ENCODE measurements at regions not wholly inside any gene's neighbourhood (a gene's known extent, or its start where the extent isn't known, plus 50 kb on each side); places are given as distances from the start of the nearest gene placed in this dataset.
"Not testable (repeated sequence)": the region's sequence is repeated elsewhere in the genome, so short reads cannot be mapped to it uniquely, and the experiment has no call there.

DNA sequence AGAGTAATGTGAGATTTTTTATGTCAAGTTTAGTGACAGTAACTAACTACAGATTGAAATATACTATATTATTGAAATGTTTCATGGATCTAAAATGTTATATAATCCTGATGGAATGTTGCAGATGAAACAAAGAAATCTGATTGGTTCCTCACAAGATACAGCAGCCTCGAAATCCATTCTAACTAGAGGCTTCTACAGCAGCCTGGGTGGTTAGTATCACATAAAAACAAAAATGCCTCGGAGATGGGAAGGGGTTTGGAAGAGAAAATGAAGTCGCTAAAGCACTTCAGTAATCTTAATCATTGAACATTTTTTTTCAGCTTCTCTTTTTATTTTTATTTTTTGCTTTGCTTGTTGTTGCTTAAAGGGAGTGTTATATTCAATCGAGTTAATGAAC is 75.2 kb downstream of the TANC2 start:
- no peak overlapping the region for H3K4me3 ChIP-seq (ENCODE audit: low read depth, low read length)
- TF ChIP-seq, protein P1, sequence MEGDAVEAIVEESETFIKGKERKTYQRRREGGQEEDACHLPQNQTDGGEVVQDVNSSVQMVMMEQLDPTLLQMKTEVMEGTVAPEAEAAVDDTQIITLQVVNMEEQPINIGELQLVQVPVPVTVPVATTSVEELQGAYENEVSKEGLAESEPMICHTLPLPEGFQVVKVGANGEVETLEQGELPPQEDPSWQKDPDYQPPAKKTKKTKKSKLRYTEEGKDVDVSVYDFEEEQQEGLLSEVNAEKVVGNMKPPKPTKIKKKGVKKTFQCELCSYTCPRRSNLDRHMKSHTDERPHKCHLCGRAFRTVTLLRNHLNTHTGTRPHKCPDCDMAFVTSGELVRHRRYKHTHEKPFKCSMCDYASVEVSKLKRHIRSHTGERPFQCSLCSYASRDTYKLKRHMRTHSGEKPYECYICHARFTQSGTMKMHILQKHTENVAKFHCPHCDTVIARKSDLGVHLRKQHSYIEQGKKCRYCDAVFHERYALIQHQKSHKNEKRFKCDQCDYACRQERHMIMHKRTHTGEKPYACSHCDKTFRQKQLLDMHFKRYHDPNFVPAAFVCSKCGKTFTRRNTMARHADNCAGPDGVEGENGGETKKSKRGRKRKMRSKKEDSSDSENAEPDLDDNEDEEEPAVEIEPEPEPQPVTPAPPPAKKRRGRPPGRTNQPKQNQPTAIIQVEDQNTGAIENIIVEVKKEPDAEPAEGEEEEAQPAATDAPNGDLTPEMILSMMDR (IDR thresholded peaks at IDR 0.05; ENCODE audit: control insufficient read depth, extremely low read depth, insufficient read depth): no peak
- DNase-seq (ENCODE audit: low read depth): no peak

DNA sequence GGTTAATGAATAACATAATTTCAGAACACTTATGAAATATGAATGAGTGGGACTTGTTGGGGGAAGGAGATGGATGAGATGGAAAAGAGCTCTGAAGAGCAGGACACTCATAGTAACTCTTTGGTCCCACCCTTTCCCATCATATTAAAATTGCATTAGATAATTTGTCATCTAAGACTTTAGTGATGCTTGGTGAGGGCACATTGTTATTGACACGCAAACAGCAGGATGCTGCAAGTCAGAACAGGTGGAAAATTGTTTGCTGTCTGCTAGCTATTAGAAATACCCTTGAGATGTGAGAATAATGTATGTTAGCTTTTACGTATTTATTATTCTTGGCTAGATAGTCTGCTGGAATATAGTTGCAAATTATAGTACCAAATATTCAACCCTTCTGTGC is 75.7 kb downstream of the TANC2 start:
- H3K4me3 ChIP-seq (ENCODE audit: low read depth, low read length): no peak overlapping the region
- DNase-seq (ENCODE audit: low read depth): no peak
- TF ChIP-seq, protein P1 (IDR thresholded peaks at IDR 0.05; ENCODE audit: control insufficient read depth, extremely low read depth, insufficient read depth): no peak

DNA sequence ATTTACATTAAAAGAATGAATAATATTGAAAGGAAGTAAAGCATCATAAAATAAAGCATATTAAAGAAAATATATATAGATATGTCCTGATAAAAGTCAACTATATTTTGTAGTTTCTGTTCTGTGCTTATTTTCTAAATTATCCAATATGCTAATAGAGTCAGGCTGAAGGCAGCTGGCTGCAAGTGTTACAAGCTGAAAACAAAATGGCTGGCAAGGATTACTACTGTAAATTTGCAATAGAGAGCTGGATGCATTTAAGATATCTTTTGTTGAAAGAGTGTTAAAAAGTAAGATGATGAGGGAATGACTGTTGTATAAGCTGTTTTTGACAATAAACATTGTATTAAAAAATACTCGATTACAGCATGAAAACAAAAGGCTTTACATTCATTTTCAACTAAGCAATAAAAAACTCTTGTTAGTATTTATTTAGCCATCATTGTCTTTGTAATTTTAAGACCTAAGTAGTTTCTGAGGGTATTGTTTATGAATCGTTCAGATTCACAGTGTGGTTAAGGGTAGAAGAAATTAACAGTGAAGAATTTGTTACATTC is 76.3 kb downstream of the TANC2 start:
- DNase-seq (ENCODE audit: low read depth): no peak
- no peak overlapping the region for H3K4me3 ChIP-seq (ENCODE audit: low read depth, low read length)
- TF ChIP-seq, protein P1 (IDR thresholded peaks at IDR 0.05; ENCODE audit: control insufficient read depth, extremely low read depth, insufficient read depth): no peak

DNA sequence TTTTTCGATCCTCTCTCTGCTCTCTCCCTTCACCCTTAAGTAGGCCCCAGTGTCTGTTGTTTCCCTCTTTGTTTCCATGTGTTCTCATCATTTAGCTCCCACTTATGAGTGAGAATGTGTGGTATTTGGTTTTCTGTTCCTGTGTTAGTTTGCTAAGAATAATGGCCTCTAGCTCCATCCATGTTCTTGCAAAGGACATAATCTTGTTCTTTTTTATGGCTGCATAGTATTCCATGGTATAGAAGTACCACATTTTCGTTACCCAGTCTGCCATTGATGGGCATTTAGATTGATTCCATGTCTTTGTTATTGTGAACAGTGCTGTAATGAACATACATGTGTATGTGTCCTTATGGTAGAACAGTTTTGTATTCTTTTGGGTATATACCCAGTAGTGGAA is 91.5 kb downstream of the TANC2 start:
- not testable (repeated sequence) for H3K4me3 ChIP-seq (ENCODE audit: low read depth, low read length); DNase-seq (ENCODE audit: low read depth)

DNA sequence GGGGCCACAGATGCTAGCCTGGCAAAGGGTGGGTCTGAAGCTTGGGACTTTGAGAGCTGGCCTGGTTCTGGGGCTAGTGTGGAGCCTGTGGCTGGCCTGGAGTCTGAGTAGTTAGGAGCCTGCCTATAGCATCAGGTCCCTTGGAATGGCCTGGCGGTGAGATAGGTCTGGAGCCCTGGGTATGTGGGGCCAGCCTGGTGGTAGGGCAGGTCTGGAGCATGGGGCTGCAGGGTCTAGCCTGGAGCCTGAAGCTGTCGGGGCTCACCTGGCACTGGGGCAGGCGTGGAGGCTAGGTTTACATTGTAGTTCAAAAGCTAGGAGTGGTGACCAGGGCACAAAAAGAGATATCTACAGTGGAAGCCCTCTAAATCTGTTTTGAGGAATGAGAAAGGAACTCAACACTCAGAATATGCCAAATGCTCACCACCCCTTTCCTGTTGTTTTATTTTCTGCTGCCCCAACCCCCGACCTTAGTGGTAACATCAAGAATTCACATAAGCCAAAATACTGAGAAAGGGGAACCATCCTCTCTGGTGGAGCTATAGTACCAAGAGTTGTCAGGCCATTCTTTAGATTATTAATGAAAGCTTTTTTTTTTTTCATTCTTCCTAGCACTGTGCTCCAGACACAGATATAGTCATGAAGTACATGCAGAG is 100.3 kb downstream of the TANC2 start:
- TF ChIP-seq, protein P1 (IDR thresholded peaks at IDR 0.05; ENCODE audit: control insufficient read depth, extremely low read depth, insufficient read depth): no peak
- DNase-seq (ENCODE audit: low read depth): no peak
- H3K4me3 ChIP-seq (ENCODE audit: low read depth, low read length): no peak overlapping the region

DNA sequence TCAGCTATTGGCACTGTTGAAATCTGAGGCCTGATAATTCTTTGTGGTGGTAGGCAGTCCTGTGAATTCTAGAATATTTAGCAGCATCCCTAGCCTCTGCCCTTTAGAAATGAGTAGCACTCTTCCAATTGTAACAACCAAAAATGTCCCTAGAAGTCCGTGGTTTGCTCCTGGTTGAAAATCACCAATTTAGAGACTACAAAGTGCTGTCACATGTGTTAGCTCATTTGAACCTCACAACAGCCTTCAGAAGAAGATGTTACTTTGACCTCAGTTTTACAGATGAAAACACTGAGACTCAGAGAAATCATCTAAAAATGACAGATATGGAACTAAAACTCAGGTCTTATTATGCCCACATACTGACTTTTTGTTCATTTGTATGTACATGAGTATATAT is 103.2 kb downstream of the TANC2 start:
- TF ChIP-seq, protein P1 (IDR thresholded peaks at IDR 0.05; ENCODE audit: control insufficient read depth, extremely low read depth, insufficient read depth): no peak
- H3K4me3 ChIP-seq (ENCODE audit: low read depth, low read length): no peak overlapping the region
- DNase-seq (ENCODE audit: low read depth): no peak

DNA sequence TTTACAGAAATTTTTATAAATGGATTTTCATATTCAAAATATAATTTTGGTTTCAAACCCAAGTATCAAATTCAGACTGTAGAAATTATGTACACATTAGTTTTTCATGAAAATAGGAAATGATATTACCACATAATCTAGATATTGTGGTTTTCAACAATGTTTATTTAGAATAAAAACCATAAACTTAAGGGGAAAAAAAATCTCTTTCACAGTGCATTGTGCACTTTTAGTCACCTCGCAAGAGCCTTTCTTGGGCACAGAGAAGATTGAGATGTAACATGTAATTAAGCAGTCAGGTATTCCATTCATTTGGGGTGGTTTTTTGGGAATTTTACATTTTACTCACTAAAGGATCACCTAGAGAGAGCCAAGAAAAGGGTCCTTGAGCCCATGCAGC is 104.0 kb downstream of the TANC2 start:
- no peak for DNase-seq (ENCODE audit: low read depth)
- TF ChIP-seq, protein P1 (IDR thresholded peaks at IDR 0.05; ENCODE audit: control insufficient read depth, extremely low read depth, insufficient read depth): no peak

More for the DNA sequence above, 104.0 kb downstream of the TANC2 start:
- H3K4me3 ChIP-seq (ENCODE audit: low read depth, low read length): no peak overlapping the region
